ENCODE measurements at regions not wholly inside any gene's neighbourhood (a gene's known extent, or its start where the extent isn't known, plus 50 kb on each side); places are given as distances from the start of the nearest gene placed in this dataset.

DNA sequence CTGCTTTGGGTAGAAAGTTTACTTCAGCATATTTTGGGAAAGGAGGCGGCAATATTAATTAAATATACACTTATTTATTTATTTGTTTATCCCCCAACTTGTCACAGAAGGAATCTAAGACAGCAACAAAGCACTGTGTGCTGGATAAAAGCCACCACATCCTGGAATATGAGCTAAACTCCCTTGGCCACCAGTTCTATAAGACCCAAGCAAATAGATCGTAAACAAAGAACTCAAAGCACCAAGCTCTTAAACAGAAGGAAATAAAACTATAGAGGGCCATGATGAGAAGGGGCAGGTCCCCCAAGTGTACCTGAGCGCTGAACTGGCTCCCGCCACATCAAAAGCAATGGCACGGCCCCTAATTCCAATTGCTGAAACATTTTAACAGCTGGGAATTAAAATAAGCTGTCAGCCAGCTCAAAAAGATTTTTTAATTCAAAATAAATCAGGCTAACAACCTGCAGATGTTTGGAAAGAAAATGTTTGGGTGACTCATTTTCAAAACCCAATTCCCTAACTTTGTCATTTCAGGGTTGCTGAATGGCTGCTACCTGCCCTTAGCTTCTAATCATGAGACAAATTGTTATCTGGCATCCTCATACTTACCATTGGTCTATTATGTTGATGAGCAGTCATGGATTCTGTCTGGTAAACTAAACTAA is 127.1 kb downstream of the SLC30A10 start:
- DNase-seq (ENCODE audit: low spot score), result no peak

DNA sequence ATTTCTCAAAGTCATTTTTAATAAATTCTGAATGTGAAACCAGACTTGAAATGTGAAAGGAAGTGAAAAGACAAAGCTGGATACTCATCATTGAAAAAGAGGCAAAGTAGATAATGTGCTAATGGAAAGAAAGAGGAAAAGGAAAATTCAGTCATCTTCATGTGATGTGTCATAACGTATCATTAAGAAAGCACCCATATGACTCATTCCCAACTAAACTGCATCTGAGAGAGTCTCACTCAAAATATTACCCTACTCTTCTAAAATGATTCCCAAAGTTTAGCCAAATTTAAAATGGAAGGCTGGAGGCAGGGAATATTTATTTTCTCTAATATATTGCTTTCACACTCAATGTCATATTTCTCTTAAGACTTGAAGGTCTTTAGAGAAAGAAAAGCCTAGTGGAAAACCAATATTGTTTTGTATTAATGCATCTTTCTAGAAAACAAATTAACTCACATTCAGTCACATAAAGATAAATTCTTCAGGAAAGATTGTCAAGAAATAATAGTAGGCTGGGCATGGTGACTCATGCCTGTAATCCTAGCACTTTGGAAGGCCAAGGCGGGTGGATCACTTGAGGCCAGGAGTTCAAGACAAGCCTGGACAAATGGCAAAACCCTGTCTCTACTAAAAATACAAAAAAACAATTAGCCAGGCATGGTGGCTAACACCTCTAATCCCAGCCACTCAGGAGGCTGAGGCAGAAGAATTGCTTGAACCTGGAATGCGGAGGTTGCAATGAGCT is 129.9 kb downstream of the SLC30A10 start:
- no peak for DNase-seq (ENCODE audit: low spot score)

DNA sequence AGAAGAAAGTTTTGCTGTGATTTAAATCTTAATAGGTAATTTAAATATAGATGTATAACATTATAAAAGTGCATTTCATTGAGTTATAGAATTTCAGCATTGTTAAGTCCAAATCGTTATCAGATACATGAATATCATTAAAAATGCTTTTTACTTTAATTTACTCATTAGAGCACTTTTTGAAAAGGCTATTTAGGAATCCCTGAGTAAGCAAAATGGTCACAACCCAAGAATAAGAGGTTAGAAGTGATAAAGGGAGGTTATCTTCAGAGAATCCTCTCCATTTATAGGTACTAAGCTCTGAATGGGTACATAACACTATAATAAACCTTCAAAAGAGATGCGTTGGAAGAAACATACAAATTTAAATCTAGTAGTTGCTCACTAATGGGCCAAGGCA is 130.7 kb downstream of the SLC30A10 start:
- DNase-seq (ENCODE audit: low spot score), result no peak

DNA sequence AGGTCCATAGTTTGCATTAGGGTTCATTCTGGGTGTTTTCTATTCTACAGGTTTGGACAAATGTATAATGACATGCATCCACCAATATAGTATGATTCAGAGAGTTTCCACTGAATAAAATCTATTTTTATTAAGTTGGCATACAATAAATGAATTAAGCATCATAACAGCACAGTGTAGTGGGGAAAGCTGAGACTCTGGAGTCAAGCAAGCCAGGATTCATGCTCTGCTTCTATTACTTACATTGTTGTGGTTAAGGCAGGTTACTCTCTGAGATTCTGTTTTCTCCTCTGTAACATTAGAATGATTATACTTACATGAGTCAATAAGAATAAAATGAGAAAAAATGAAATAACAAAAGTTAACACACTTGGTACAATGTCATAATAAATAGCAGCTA is 131.3 kb downstream of the SLC30A10 start:
- no peak for DNase-seq (ENCODE audit: low spot score)

DNA sequence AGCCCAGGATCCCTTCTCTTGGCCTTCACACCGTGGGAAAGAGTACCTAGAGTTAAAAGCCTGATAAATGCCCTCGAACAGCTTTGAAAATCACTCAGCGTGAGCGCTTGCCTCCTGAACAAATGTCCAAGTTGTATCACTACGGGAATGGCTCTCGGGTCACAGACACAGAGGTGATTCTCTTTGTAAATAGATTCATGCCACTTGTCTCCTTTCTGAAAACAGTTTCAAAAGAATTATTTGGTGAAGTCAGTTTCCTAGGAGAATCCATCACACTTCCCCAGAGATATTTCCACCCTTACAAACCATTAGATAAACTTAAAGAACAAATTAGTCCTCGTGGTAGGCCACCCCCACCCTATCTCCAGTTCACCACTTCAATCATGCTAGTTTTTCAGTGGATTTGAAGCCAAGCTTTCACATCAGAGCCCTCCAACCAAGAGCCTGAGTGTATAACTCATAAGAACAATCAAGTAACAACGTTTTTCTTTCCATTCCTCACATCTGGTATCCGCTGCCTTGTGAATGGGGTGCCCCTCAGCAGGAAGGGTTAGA is 132.9 kb downstream of the SLC30A10 start:
- DNase-seq (ENCODE audit: low spot score), result no peak

DNA sequence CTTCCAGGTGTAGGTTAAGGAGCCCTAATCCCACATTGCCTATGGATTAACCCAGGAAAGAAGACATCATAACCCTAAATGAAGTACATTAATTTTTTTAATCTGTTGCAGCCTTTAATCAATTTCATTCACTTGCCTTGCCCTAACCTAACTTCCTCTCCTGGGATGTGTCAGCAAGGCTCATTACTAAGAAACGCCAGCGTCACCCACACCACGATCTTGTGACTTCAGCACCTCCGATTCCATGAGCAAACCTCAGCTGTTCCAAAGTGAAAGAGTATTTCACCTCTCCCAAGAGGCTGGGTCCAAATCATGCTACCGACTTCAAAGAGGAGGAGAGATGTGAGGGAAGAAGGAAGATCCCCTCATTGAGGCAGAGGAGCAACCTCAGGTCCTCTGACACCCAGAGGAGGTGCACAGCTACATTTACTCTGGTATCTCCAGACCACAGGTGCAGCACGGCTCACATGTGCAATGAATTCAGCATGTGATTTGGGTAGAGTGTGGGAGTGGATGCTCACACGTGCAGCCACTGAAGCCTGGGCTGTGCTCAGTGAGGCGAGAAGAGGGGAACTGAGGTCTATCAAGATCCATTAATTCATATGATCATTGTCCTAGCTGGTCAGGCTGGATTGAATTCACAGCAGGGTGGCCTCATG is 134.1 kb downstream of the SLC30A10 start:
- DNase-seq (ENCODE audit: low spot score), result no peak

DNA sequence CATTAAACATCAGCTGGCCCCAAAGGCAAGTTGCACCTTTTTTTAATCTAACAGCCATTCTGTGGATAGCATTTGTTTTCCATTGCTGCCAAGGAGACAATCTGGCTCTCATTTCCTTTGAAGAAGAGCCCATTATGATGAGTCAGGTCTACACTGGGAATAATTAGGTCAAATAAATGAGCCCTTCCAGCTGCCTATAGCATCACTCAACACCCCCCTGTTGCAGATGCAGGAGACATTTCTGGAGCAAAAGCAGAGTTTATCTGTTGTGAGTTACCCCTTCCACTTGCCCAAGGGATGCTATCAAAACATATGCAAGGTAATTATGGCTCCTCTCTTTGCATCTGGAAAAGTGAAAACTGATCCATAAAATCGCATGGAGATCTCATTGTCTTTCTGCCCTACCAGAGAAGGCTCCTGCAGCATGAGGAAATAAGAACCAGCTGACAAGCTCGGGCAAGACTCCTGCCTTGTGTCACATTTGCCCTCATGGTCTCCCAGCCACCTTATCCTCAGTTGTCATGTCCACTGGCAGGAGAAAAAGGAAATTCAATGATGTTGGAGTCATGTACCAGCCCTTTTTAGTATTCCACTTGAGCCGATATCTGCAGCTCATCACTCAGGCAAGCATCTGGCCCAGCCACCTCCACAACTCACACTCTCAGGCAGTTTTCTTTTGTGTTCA is 135.9 kb downstream of the SLC30A10 start:
- DNase-seq (ENCODE audit: low spot score), result no peak

DNA sequence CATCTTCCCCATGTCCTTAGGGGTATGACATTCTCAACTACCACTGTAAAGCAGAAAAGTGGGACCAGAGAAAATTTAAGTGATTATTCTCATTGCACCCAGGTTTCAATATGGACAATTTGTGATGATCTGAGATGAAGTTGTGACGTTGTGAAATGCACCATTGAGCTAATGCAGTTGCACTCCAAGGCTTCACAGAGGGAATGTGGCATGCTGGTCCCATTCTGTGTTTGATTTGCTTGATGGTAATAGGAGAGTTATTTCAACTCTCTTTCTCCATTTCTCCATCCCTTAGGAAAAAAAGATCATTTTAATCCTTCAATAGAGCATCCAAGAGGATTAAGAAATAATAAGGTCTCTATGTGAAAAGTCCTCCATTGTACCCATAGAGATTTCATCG is 136.6 kb downstream of the SLC30A10 start:
- DNase-seq (ENCODE audit: low spot score), result no peak

DNA sequence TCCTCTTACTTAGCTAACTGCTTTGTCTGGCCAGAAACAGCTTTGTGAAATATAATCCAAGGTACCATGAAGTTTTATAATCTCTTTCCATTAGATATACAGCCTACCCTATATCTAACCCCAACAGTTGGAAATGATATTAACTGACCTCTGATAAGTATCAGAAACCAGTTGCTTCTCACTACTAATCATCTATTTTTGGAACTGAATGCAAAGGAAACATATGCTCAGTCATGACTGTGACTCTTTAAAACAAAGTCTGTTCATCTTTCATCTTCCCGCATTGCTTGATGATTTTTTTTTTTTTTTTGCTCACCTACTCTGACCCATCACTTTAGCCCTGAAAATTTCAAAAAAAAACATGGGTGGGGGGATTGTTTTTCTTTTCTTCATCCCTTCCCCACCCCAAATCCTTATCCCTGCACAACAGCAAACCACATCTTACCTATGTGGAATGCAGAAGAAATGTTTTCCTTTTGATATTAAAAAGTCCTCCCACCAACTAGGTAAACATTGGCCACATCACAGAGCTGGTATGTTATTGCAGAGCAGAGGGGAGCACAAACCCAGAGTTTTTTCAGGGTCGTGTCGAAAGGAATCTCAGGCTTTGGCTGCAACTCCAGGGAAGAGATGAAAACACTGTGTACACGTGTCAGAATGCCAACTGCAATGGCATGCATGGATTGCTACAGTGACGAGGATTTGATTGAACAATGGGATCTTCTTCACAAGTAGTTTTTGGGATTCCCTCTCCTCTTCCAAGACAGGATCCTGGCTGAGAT is 137.3 kb downstream of the SLC30A10 start:
- no peak for DNase-seq (ENCODE audit: low spot score)

DNA sequence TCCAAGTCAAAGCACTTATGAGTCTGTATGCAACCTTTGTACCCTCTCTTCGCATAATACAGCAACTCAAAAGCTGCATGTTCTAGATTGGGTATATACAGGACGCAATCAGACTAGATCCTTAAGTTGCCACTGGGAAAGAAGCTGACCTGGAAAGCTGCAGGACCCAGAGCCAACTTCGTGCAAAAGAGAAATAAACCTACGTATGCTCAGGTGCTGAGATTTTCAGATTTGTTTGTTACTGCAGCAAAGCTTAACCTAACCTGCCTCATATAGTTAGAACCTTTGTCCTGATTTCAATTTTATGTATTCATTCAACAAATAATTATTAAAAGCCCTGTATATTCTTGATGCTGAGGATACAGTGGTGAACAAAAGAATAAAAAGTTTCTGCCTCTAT is 139.7 kb downstream of the SLC30A10 start:
- DNase-seq (ENCODE audit: low spot score), result no peak

DNA sequence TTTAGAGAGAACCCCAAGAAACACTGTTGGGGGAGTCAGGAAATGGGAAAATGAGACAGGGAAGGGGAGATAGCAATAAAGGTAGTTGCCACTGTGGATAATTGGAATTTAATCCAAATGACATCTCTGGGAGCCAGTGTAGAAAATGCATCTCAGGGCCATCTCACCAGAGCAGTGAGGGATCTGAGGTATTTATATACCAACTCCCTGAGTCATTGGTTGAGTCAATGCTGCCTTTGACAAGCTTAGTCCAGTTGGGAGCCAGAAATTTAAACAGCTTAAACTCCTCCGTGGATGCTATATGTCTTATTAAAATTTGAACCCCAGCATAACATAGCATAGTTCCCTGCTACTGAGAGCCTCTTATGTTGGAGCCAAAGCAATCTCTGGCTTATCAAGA is 140.3 kb downstream of the SLC30A10 start:
- DNase-seq (ENCODE audit: low spot score), result no peak

DNA sequence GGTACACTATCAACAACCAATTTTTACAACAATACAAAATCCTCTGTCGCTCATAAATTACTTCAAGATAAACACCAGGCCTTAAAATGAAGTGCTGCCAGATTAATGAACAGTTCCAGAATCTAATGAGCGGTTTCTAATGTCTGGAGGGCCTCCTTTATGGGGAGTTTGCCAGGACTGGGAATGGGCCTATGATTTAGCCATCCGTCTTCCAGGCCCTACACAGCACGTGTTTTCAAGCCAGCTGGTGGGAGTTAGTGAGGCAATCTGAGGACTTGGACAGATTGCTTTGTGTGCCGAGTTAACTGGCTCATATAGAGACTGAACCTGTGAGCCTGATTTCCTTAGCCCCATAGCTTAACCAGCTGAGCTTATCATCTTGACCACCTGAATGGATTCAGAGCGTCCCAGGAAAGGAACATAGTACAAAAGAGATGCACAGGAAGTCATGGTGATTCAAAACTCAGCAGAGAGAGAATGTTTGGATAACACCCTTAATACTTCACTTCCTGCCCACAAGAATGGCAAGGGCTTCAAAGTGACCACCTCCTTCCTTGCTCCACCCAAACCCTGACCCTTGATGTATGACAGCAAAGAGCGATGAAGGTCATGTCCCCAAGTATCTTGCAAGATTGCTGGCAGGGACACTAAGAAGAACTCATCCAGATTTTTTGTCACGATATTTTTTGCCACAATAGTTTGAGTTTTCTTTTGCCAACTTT is 143.5 kb downstream of the SLC30A10 start:
- DNase-seq (ENCODE audit: low spot score), result no peak

DNA sequence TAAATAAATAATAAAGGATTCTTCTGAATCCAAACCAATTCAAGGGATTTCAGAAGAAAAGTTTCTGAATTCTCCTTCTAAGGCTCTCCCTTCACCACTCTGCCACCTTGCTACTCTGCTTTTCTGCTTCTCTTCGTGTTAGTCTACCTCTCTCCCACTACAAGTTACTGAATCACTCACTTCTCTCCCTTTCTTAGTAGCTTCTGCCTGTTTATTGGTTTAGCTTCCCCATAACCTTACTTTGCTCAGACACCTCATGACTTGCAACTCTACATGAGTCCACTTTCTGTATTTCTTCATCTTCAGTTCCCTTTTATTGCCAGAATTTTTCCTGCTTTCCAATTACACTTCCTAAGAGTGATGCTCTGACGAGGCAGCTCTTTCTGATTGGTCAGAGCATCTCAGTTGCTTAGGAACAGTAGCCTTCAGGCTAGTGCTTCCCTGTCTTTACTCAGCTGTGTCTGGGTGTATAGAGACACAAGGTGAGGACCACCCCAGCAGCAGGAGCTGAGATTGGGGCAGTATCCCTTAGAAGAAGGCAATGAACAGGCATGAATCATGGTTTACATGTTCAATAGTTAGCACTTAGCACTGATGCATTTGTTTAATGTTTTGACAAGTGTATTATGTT is 144.6 kb downstream of the SLC30A10 start:
- no peak for DNase-seq (ENCODE audit: low spot score)

DNA sequence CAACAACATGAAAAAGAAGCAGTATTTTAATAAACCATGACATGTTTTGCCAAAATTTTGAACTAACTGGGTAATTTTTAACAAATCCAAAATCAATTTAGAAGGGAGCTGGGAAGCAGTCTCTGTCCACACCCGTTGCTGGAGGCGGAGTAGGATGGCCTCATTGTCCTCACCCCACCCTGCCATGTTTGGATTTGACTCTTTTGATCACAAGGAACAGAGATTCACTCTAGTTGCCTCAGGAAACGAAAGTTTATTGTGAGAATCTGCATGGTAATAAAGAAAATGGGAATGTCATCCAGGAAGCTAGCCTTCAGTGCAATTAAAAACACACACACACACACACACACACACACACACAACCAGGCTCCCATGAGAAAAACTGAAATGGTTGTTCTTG is 145.4 kb downstream of the SLC30A10 start:
- DNase-seq (ENCODE audit: low spot score), result no peak

DNA sequence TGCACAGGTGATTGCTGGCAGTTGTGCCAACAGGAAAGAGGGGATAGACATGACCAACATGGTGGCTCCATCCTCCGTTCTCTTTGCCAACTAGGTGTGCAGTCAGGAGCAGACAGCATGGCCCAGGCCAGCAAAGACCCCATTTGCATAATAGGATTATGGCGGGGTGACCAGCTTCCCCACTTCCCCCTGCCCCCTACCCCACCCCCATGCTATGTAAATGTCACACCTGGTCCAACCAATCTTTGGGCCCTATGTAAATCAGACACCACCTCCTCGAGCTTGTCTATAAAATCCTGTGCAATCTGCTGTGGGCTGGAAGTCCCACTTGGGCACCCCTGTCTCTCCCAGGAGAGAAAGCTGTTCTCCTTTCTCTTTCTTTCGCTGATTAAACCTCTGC is 146.0 kb downstream of the SLC30A10 start:
- DNase-seq (ENCODE audit: low spot score), result no peak

DNA sequence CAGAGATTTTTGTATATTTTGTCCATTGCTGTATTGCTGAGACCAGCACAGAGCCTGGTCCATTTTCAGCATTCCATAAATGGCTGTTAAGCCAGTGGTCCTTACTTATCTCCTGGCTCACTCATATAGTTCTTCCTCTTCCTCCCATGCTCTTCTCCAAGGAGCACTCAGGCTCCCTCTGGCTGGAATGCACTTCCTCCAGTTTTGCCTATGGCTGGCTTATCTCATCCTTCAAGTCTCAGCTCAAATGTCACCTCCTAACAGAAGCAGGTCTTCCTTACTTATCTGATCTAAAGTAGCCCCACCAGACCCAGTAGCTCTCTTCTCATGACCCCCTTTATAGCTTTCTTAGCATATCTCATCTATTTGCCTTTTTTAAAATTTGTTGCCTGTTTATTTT is 146.9 kb downstream of the SLC30A10 start:
- no peak for DNase-seq (ENCODE audit: low spot score)

DNA sequence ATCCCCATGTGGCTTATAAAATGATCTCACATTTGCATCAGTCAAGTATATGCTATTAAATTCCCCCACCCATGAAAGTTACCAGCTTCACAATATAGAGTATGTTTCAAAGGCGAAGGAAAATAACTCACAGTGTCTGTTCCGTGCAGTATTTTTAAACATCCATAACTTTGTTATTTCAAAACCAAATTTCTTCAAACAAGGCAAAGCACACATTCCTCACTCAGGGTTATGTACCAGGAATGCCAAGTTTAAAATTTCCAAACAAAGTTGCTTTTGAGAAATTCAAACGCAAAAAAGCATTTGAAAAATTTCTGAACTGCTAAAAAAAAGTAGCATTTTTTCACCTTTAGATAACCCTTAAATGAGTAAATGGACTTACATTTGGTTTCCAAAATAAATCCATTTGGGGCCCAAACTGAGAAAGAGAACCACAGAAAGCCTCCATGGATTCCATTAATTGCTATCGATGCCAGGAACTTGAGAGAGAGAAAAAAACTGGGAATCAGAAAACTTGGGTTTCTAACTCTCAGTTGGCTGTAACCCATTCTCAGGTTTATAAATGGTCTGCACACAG is 149.5 kb downstream of the SLC30A10 start:
- DNase-seq (ENCODE audit: low spot score), result no peak

DNA sequence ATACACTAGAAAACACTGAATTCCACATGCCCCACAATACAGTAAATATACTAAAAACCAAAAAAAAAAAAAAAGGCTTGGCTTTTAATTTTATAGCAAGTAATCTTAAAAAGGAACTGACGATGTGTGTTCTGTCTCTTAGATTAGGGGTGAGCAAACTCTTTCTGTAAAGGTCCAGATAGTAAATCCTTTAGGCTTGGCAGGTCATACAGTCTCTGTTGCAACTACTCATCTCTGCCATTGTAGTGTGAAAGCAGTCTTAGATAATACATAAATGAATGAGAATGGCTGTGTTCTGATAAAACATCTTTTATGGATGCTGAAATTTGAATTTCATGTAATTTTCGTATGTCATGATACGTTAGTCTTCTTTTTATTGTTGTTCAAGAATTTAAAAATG is 150.2 kb downstream of the SLC30A10 start:
- no peak for DNase-seq (ENCODE audit: low spot score)

DNA sequence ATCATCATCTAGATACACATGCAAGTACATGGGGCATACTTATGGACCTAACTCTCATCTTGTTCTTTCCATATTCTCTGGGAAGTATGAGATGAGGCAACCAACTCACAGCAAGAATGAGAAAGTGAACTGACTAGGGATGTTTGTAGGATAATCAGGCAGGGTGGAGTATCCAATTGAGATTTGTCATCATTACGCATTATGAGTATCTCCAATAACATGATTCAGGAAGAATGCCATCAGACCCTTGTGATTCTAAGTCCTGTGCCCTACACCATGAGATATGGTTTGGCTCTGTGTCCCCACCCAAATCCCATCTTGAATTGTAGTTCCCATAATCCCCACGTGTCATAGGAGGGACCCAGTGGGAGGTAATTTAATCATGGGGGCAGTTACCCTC is 154.0 kb downstream of the SLC30A10 start:
- DNase-seq (ENCODE audit: low spot score), result no peak

DNA sequence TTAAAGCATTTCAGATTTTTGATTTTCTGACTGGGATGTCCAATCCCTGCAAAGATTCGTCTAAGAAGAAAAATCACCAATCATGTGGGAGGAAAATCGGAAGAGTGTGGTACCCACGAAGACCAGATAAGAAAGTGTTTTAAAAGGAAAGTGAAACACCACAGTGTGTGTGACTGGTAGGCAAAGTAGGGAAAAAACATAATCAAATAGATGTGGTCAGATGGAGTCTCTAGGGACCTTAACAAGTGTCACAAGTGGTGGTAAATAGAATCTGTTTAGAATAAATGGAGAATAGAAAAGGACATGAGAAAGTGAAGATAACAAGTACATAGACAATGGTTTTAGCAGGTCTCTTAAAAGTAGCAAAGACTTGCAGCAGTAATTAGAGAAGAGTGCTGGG is 154.6 kb downstream of the SLC30A10 start:
- no peak for DNase-seq (ENCODE audit: low spot score)
